CD14-positive monocyte (primary cell): ENCODE measurements at regions not wholly inside any gene's neighbourhood (a gene's known extent, or its start where the extent isn't known, plus 50 kb on each side); places are given as distances from the start of the nearest gene placed in this dataset.

Source experiments
- DNase-seq, 3 donors: peaks; one replicate each; pipeline ENCODE4 v3.0.0-alpha.2; 2011 to 2022
- H2AFZ ChIP-seq: 2 replicates; pipeline ENCODE4 v1.6.0; 2012; ENCODE audit warnings: mild to moderate bottlenecking, low read depth, low read length, inconsistent platforms; ENCODE audit not compliant: insufficient read depth, poor library complexity, severe bottlenecking
- H3K27ac ChIP-seq, 2 donors: 1 replicate in 1 of 2; 2 replicates in 1 of 2; pipeline ENCODE4 v1.5.1; 2012 to 2013; ENCODE audit warnings: low read length in 2 of 2, control low read depth in 1 of 2, inconsistent platforms in 1 of 2, low read depth in 1 of 2, mild to moderate bottlenecking in 1 of 2
- H3K27me3 ChIP-seq, 2 donors: one replicate each; pipeline versions ENCODE4 v1.6.0 to v1.6.1; 2011 to 2013; ENCODE audit warnings: low read length in 2 of 2; ENCODE audit not compliant: control insufficient read depth in 2 of 2, insufficient read depth in 2 of 2
- H3K36me3 ChIP-seq, 2 donors: replicated peaks in 1 of 2; 1 replicate in 1 of 2; 2 replicates in 1 of 2; pipeline versions ENCODE4 v1.5.1 to v1.6.1; 2012 to 2013; ENCODE audit warnings: low read length in 2 of 2, control low read depth in 1 of 2, inconsistent platforms in 1 of 2, mild to moderate bottlenecking in 1 of 2; ENCODE audit not compliant: insufficient read depth in 2 of 2, control insufficient read depth in 1 of 2
- H3K4me1 ChIP-seq, 2 donors: 1 replicate in 1 of 2; 2 replicates in 1 of 2; pipeline versions ENCODE4 v1.5.1 to v1.6.1; 2012 to 2013; ENCODE audit warnings: low read length in 2 of 2, control low read depth in 1 of 2, inconsistent platforms in 1 of 2, mild to moderate bottlenecking in 1 of 2, moderate library complexity in 1 of 2; ENCODE audit not compliant: insufficient read depth in 2 of 2, control insufficient read depth in 1 of 2
- H3K4me2 ChIP-seq: replicated peaks from 2 replicates; pipeline ENCODE3; 2012; ENCODE audit warnings: low read length, moderate library complexity, mild to moderate bottlenecking; ENCODE audit not compliant: poor library complexity, severe bottlenecking; ENCODE audit errors: extremely low read depth
- H3K4me3 ChIP-seq, 3 experiments: fragments of 200-600 bp in 1 of 3; sonication (generic) in 1 of 3; replicated peaks in 1 of 3; 1 replicate in 2 of 3; 2 replicates in 1 of 3; pipeline ENCODE4 v1.5.1; 2011 to 2013; ENCODE audit warnings: low read length in 3 of 3, mild to moderate bottlenecking in 3 of 3, control low read depth in 2 of 3, low read depth in 2 of 3, inconsistent platforms in 1 of 3, moderate library complexity in 1 of 3
- H3K79me2 ChIP-seq: 2 replicates; pipeline ENCODE4 v1.6.0; 2012; ENCODE audit warnings: mild to moderate bottlenecking, control low read depth, inconsistent platforms, low read length, moderate library complexity; ENCODE audit not compliant: insufficient read depth
- H3K9ac ChIP-seq: 2 replicates; pipeline ENCODE4 v1.6.0; 2017; ENCODE audit warnings: low read length, mild to moderate bottlenecking; ENCODE audit not compliant: insufficient read depth, poor library complexity, severe bottlenecking
- H3K9me3 ChIP-seq, 2 donors: replicated peaks in 1 of 2; 1 replicate in 1 of 2; 2 replicates in 1 of 2; pipeline versions ENCODE4 v1.5.1 to v1.6.1; 2012 to 2013; ENCODE audit warnings: low read length in 2 of 2, control low read depth in 1 of 2; ENCODE audit not compliant: control insufficient read depth in 1 of 2, insufficient read depth in 1 of 2
- H4K20me1 ChIP-seq: 2 replicates; pipeline ENCODE4 v1.6.0; 2012; ENCODE audit warnings: mild to moderate bottlenecking, low read length, control low read depth, moderate library complexity; ENCODE audit not compliant: insufficient read depth
- H3K27ac Mint-ChIP-seq, 7 donors: one replicate each; pipeline ENCODE4 v1.8.0; 2020; ENCODE audit warnings: mild to moderate bottlenecking in 7 of 7, mixed read lengths in 7 of 7, moderate library complexity in 6 of 7, inconsistent platforms in 2 of 7
- H3K27me3 Mint-ChIP-seq, 3 donors: one replicate each; pipeline ENCODE4 v1.8.0; 2021 to 2022; ENCODE audit warnings: low read depth in 3 of 3, mild to moderate bottlenecking in 3 of 3, mixed read lengths in 3 of 3, moderate library complexity in 3 of 3, inconsistent platforms in 1 of 3
- H3K36me3 Mint-ChIP-seq, 2 donors: one replicate each; pipeline ENCODE4 v1.8.0; 2020; ENCODE audit warnings: mixed read lengths in 2 of 2, inconsistent platforms in 1 of 2, mild to moderate bottlenecking in 1 of 2
- H3K4me1 Mint-ChIP-seq: one replicate; pipeline ENCODE4 v1.8.0; 2020; ENCODE audit warnings: mild to moderate bottlenecking, mixed read lengths
- H3K4me3 Mint-ChIP-seq, 2 donors: one replicate each; pipeline ENCODE4 v1.8.0; 2020; ENCODE audit warnings: mild to moderate bottlenecking in 2 of 2, mixed read lengths in 2 of 2, moderate library complexity in 1 of 2
- H3K9me3 Mint-ChIP-seq, 7 donors: one replicate each; pipeline ENCODE4 v1.8.0; 2020 to 2022; ENCODE audit warnings: mixed read lengths in 7 of 7, mild to moderate bottlenecking in 6 of 7, moderate library complexity in 6 of 7, inconsistent platforms in 2 of 7
- WGBS: methylation state at CpG from one replicate; pipeline ENCODE4 v1.1.5; 2013; ENCODE audit warnings: missing lambda C conversion rate; ENCODE audit not compliant: insufficient coverage; 5-methylcytosine and 5-hydroxymethylcytosine counted together
- intact Hi-C, 2 donors: fragments of 100-400 bp; cut with micrococcal nuclease; formaldehyde crosslinking; loops; one replicate each; pipeline versions ENCODE4 v1.15.0 to v1.15.1; 2023
- TF ChIP-seq, protein P1 (sequence below): fragments of 200-600 bp; IDR thresholded peaks from one replicate; pipeline ENCODE4 v1.8.0; 2022; ENCODE audit warnings: antibody characterized with exemption, mild to moderate bottlenecking

DNA sequence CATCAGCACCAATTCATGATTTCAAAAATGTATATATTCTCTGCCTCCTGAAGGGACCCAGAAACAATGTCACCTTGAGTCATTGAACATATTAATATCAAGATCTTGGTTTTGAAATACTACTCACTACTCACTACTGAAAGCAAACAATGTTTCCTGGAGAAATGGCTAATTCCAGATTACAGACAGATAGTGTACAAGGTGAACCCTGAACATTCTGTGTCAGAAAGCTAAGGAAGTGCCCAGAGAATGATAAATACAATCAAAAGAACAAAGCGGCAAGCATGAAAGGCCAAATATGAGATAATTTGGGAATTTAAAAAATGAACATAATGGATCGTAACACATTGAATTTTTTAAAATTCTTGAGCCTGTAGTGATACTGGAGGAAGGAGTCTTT lies 101.5 kb upstream of the TENT5A start:
- Mint-ChIP-seq H3K4me1 (no peaks in the 10 kb centered on the region), H3K9me3 (peaks cover 5 to 25% (median 15%) of the 10 kb centered on the region in 7 donors), H3K27ac (no peak overlapping the region), H3K27me3 (no peaks in the 10 kb centered on the region), H3K36me3 (no peaks in the 10 kb centered on the region), H3K4me3 (no peak overlapping the region)
- H3K4me1 ChIP-seq: no peaks in the 10 kb centered on the region
- no peaks in the 10 kb centered on the region for H4K20me1 ChIP-seq
- no peak overlapping the region for H3K4me2 ChIP-seq
- H3K4me3 ChIP-seq: no peak overlapping the region
- no peak overlapping the region for H3K9ac ChIP-seq
- H3K27me3 ChIP-seq: no peaks in the 10 kb centered on the region
- H3K9me3 ChIP-seq: peaks cover 4 to 9% of the 10 kb centered on the region in 2 donors
- no peaks in the 10 kb centered on the region for H3K79me2 ChIP-seq
- no peaks in the 10 kb centered on the region for H3K36me3 ChIP-seq
- whole genome bisulfite sequencing: 100% methylated on average over 2 of the region's 2 CpGs
- no peak overlapping the region for H2AFZ ChIP-seq
- H3K27ac ChIP-seq: no peak overlapping the region
- intact Hi-C loops: no loop called here
- DNase-seq: no peak
- TF ChIP-seq, protein P1, sequence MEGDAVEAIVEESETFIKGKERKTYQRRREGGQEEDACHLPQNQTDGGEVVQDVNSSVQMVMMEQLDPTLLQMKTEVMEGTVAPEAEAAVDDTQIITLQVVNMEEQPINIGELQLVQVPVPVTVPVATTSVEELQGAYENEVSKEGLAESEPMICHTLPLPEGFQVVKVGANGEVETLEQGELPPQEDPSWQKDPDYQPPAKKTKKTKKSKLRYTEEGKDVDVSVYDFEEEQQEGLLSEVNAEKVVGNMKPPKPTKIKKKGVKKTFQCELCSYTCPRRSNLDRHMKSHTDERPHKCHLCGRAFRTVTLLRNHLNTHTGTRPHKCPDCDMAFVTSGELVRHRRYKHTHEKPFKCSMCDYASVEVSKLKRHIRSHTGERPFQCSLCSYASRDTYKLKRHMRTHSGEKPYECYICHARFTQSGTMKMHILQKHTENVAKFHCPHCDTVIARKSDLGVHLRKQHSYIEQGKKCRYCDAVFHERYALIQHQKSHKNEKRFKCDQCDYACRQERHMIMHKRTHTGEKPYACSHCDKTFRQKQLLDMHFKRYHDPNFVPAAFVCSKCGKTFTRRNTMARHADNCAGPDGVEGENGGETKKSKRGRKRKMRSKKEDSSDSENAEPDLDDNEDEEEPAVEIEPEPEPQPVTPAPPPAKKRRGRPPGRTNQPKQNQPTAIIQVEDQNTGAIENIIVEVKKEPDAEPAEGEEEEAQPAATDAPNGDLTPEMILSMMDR: no peak

DNA sequence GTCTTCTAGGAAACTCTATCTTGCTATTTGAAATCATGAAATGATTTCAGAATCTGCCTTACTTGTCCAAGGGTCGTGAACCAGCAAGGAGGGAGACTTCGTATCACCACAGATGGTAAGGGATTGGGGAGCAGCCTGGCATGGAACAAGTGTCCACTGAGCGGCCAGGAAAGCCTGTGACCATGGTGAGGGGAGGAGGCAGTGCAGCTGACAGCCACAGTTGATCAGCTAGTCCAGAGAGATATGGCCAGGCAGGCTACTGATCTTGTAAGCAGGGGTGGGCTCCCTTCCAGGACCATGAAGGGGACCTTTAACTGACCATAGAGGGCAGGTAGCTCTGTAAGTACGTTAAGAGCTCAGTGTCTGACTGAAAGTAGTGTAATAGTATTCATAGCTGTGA lies 96.8 kb upstream of the TENT5A start:
- no peak overlapping the region for H2AFZ ChIP-seq
- H3K27ac ChIP-seq: no peak overlapping the region
- Mint-ChIP-seq H3K27ac (no peak overlapping the region), H3K9me3 (peaks cover 7 to 27% (median 18%) of the 10 kb centered on the region in 7 donors), H3K27me3 (no peaks in the 10 kb centered on the region), H3K36me3 (no peaks in the 10 kb centered on the region), H3K4me3 (no peak overlapping the region), H3K4me1 (peaks cover 6% of the 10 kb centered on the region)
- peaks cover 4 to 9% of the 10 kb centered on the region in 2 donors for H3K9me3 ChIP-seq
- H3K36me3 ChIP-seq: no peaks in the 10 kb centered on the region
- H3K4me1 ChIP-seq: no peaks in the 10 kb centered on the region
- TF ChIP-seq, protein P1: no peak
- H3K4me2 ChIP-seq: no peak overlapping the region
- no peaks in the 10 kb centered on the region for H3K27me3 ChIP-seq
- H3K9ac ChIP-seq: no peak overlapping the region
- intact Hi-C loops: no loop called here
- WGBS: 97% methylated on average over 3 of the region's 4 CpGs
- no peak overlapping the region for H3K4me3 ChIP-seq
- no peaks in the 10 kb centered on the region for H3K79me2 ChIP-seq
- DNase-seq: no peak
- H4K20me1 ChIP-seq: no peaks in the 10 kb centered on the region
